ENCODE measurements at regions not wholly inside any gene's neighbourhood (a gene's known extent, or its start where the extent isn't known, plus 50 kb on each side); places are given as distances from the start of the nearest gene placed in this dataset.

- no peak for TF ChIP-seq CTCF (conservative IDR thresholded peaks at IDR 0.05)
- no peak for TF ChIP-seq ZFX (IDR thresholded peaks at IDR 0.05)
Measured at GRCh38 chrX:9117851-9118250, 83.9 kb upstream of the FAM9B start.

All from C4-2B (cell line).